Activated naive CD4-positive, alpha-beta T cell treated with anti-CD3 and anti-CD28 coated beads, Interleukin-2, amount 50 U/mL, for 72 hours (primary cell): ENCODE measurements at regions not wholly inside any gene's neighbourhood (a gene's known extent, or its start where the extent isn't known, plus 50 kb on each side); places are given as distances from the start of the nearest gene placed in this dataset.
"Not testable (repeated sequence)": the region's sequence is repeated elsewhere in the genome, so short reads cannot be mapped to it uniquely, and the experiment has no call there.

Experiments used
- ATAC-seq, 2 donors: fragments of 150-1000 bp; cut with Tn5 transposase; 2 replicates each; pipeline ENCODE4 v1.10.0; 2021; ENCODE audit warnings: mild to moderate bottlenecking in 2 of 2, moderate library complexity in 2 of 2
- DNase-seq, 2 donors: peaks; one replicate each; pipeline ENCODE4 v3.0.0; 2021 to 2022; ENCODE audit warnings: low spot score in 2 of 2
- H3K27ac Mint-ChIP-seq, 2 donors: one replicate each; pipeline ENCODE4 v1.8.0; 2022; ENCODE audit warnings: mild to moderate bottlenecking in 2 of 2, mixed read lengths in 2 of 2
- H3K36me3 Mint-ChIP-seq, 2 donors: one replicate each; pipeline ENCODE4 v1.8.0; 2022; ENCODE audit warnings: mixed read lengths in 2 of 2
- H3K9me3 Mint-ChIP-seq, 2 donors: one replicate each; pipeline ENCODE4 v1.8.0; 2022; ENCODE audit warnings: mixed read lengths in 2 of 2

DNA sequence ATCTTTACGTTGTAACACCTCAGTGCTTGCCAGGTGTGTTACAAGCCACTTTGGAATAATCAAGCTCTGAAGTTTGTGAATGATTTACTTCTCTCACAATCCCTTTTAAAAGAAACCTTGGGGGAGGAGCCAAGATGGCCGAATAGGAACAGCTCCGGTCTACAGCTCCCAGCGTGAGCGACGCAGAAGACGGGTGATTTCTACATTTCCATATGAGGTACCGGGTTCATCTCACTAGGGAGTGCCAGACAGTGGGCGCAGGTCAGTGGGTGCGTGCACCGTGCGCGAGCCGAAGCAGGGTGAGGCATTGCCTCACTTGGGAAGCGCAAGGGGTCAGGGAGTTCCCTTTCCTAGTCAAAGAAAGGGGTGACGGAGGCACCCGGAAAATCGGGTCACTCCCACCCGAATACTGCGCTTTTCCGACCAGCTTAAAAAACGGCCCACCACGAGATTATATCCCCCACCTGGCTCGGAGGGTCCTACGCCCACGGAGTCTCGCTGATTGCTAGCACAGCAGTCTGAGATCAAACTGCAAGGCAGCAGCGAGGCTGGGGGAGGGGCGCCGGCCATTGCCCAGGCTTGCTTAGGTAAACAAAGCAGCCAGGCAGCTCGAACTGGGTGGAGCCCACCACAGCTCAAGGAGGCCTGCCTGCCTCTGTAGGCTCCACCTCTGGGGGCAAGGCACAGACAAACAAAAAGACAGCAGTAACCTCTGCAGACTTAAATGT, 118.0 kb upstream of the BCL9 start:
- H3K27ac Mint-ChIP-seq, ATAC-seq, H3K36me3 Mint-ChIP-seq, DNase-seq, H3K9me3 Mint-ChIP-seq: not testable (repeated sequence)

DNA sequence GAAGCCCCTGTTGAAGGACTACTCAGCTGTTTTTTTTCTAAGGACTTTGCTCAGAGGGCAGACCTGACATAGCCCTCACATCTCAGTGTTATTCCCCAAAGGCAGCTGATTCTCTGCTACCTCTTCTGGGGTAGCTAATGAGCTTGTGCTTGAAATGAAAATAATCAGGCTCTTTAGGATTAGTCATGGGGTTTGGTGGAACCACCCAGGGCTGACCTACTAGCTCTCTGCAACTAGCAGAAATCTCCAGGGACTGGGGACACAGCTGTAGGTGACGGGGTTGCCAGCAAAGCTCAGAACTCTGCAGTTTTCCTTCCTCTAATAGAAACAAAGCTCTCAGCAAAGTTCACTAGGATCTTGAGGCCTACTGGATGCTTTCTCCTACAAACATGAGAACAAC, 106.4 kb upstream of the BCL9 start:
- ATAC-seq: no peak
- DNase-seq: no peak
- H3K9me3 Mint-ChIP-seq: no peaks in the 10 kb centered on the region

DNA sequence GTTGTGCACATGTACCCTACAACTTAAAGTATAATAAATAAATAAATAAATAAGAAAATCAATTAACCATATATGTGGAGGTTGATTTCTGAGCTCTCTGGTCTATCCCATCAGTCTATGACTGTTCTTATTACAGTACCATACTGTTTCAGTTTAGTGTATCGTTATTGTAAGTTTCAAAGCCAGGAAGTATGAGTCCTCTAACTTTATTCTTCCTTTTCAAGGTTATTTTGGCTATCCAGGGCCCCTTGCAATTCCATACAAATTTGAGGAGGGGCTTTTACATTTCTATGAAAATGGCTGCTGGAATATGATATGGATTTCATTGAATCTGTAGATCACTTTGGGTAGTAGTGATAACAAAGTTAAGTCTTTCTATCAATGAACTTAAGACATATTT, 96.9 kb upstream of the BCL9 start:
- Mint-ChIP-seq H3K9me3 (peaks cover 19 to 22% of the 10 kb centered on the region in 2 donors), H3K27ac (no peak overlapping the region), H3K36me3 (peaks cover 34 to 42% of the 10 kb centered on the region in 2 donors)
- no peak for DNase-seq
- ATAC-seq: no peak

More for the DNA sequence above, 106.4 kb upstream of the BCL9 start:
- no peak overlapping the region for H3K27ac Mint-ChIP-seq
- H3K36me3 Mint-ChIP-seq: no peaks in the 10 kb centered on the region

GRCh38 chr1:147451628-147452027, 89.7 kb upstream of the BCL9 start:
- peaks cover 8 to 9% of the 10 kb centered on the region in 2 donors for H3K9me3 Mint-ChIP-seq
- ATAC-seq (no peak), DNase-seq (no peak)

DNA sequence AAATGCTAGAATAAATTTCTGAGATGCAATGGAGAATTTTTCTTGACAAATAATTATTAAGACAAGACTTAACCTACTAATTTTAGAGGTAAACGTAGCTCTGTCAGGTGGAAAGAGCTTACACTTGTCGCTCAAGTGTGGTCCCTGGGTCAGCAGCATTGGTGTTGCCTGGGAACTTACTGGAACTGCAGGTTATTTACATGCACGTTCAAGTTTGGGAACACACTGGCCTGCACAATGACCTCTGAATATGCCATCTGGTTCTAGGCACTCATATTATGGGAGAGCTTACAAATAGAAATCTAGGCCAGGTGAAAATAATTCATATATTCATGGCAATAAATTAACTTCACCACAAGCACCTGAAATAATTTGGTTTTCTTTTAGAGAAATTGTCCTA, 88.5 kb upstream of the BCL9 start:
- no peaks in the 10 kb centered on the region for H3K9me3 Mint-ChIP-seq
- ATAC-seq (no peak), DNase-seq (no peak)
- H3K27ac Mint-ChIP-seq: no peak overlapping the region
- peaks cover 0 to 4% of the 10 kb centered on the region in 2 donors for H3K36me3 Mint-ChIP-seq

More at GRCh38 chr1:147451628-147452027, 89.7 kb upstream of the BCL9 start:
- no peak overlapping the region for H3K27ac Mint-ChIP-seq
- peaks cover 5 to 13% of the 10 kb centered on the region in 2 donors for H3K36me3 Mint-ChIP-seq

DNA sequence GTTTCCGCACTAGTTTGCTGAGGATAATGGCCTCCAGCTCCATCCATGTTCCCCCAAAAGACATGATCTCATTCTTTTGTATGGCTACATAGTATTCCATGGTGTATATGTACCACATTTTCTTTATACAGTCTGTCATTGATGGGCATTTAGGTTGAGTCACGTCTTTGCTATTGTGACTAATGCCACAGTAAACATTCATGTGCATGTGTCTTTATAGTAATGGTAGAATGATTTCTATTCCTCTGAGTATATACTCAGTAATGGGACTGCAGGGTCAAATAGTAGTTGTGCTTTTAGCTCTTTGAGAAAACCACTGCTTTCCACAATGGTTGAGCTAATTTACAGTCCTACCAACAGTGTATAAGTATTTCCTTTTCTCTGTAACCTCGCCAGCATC, 78.3 kb upstream of the BCL9 start:
- H3K27ac Mint-ChIP-seq: no peak overlapping the region
- peaks cover 22% of the 10 kb centered on the region in 2 donors for H3K9me3 Mint-ChIP-seq
- DNase-seq: no peak
- peaks cover 17 to 24% of the 10 kb centered on the region in 2 donors for H3K36me3 Mint-ChIP-seq
- ATAC-seq: no peak

DNA sequence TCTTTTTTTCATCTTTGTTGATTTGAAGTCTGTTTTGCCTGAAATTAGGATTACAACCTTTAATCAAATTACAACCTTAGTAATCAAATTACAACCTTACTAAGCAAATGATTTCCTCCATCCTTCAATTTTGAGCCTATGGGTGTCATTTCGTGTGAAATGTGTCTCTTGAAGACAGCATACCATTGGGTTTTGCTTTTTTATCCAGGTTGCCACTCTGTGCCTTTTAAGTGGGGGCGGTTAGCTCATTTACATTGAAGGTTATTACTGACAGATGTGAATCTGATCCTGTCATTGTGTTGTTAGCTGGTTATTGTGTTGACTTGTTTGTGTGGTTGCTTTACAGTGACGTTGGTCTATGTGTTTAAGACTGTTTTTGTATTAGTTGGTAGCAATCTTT, 74.8 kb upstream of the BCL9 start:
- Mint-ChIP-seq H3K27ac (no peak overlapping the region), H3K36me3 (peaks cover 18 to 27% of the 10 kb centered on the region in 2 donors), H3K9me3 (peaks cover 22% of the 10 kb centered on the region in 2 donors)
- ATAC-seq (no peak), DNase-seq (no peak)

- no peak overlapping the region for H3K27ac Mint-ChIP-seq
- peaks cover 18 to 27% of the 10 kb centered on the region in 2 donors for H3K36me3 Mint-ChIP-seq
- ATAC-seq: no peak
- peaks cover 22% of the 10 kb centered on the region in 2 donors for H3K9me3 Mint-ChIP-seq
- no peak for DNase-seq
Measured at GRCh38 chr1:147470079-147470478, 71.2 kb upstream of the BCL9 start.

DNA sequence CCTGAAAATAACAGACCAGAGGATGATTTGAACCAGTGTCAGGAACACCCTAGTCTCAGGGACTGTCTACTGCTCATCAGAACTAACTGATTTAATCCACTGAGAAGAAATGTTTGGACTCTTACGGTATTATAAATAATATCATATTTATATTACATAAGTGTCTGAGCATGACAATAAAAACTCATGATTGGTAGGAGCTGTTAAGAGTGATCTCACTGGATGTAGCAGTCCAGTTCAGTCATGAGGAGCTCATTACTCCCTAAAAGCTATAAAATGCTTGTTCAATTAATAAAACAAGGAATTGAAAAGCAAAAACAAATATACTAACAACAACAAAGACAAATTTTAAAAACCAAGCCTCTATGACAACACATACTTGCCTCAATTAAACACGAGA, 68.8 kb upstream of the BCL9 start:
- DNase-seq (no peak), ATAC-seq (no peak)
- Mint-ChIP-seq H3K27ac (no peak overlapping the region), H3K9me3 (peaks cover 4% of the 10 kb centered on the region in 2 donors), H3K36me3 (peaks cover 6 to 8% of the 10 kb centered on the region in 2 donors)

DNA sequence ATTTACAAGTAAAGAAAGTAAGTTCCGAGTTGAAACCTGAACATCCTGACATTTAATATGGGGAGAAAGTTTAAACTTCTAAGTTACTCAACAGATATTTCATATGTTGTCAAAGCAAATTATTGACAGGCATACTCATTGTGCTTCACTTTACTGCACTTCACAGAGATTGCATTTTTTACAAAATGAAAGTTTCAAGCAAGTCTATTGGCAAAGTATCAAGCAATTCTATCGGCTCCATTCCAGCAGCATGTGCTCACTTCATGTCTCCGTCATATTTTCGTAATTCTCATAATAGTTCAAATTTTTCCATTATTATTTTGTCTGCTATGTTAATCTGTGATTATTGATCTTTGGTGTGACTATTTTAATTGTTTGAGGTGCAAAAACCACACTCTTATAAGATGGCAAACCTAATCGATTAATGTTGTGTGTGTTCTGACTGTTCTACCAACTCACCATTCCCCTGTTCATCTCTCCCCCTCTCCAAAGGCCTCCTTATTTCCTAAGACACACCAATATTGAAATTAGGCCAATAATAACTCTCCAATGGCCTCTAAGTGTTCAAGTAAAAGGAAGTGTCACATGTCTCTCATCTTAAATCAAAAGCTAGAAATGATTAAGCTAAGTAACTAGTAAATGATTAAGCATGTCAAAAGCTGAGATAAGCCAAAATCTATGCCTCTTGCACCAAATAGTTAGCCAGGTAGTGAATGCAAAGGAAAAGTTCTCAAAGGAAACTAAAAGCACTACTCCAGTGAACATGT, 68.2 kb upstream of the BCL9 start:
- Mint-ChIP-seq H3K9me3 (no peaks in the 10 kb centered on the region), H3K27ac (no peak overlapping the region), H3K36me3 (peaks cover 0 to 2% of the 10 kb centered on the region in 2 donors)
- no peak for DNase-seq
- ATAC-seq: no peak

GRCh38 chr1:147473733-147474049, 67.6 kb upstream of the BCL9 start:
- DNase-seq: no peak
- H3K36me3 Mint-ChIP-seq: no peaks in the 10 kb centered on the region
- no peak for ATAC-seq

GRCh38 chr1:147475488-147475887, 65.8 kb upstream of the BCL9 start:
- ATAC-seq (no peak), DNase-seq (no peak)
- Mint-ChIP-seq H3K27ac (no peak overlapping the region), H3K36me3 (no peaks in the 10 kb centered on the region), H3K9me3 (no peaks in the 10 kb centered on the region)

More at GRCh38 chr1:147473733-147474049, 67.6 kb upstream of the BCL9 start:
- no peak overlapping the region for H3K27ac Mint-ChIP-seq
- H3K9me3 Mint-ChIP-seq: no peaks in the 10 kb centered on the region

GRCh38 chr1:147478521-147478920, 62.8 kb upstream of the BCL9 start:
- H3K27ac Mint-ChIP-seq: no peak overlapping the region
- no peaks in the 10 kb centered on the region for H3K9me3 Mint-ChIP-seq
- H3K36me3 Mint-ChIP-seq: no peaks in the 10 kb centered on the region
- DNase-seq (no peak), ATAC-seq (no peak)

GRCh38 chr1:147479864-147480564, 61.3 kb upstream of the BCL9 start:
- Mint-ChIP-seq H3K36me3 (no peaks in the 10 kb centered on the region), H3K9me3 (no peaks in the 10 kb centered on the region), H3K27ac (no peak overlapping the region)
- ATAC-seq: no peak
- no peak for DNase-seq

- H3K27ac Mint-ChIP-seq: no peak overlapping the region
- H3K9me3 Mint-ChIP-seq: no peaks in the 10 kb centered on the region
- ATAC-seq (no peak), DNase-seq (no peak)
- no peaks in the 10 kb centered on the region for H3K36me3 Mint-ChIP-seq
Measured at GRCh38 chr1:147480565-147480935, 60.8 kb upstream of the BCL9 start.

DNA sequence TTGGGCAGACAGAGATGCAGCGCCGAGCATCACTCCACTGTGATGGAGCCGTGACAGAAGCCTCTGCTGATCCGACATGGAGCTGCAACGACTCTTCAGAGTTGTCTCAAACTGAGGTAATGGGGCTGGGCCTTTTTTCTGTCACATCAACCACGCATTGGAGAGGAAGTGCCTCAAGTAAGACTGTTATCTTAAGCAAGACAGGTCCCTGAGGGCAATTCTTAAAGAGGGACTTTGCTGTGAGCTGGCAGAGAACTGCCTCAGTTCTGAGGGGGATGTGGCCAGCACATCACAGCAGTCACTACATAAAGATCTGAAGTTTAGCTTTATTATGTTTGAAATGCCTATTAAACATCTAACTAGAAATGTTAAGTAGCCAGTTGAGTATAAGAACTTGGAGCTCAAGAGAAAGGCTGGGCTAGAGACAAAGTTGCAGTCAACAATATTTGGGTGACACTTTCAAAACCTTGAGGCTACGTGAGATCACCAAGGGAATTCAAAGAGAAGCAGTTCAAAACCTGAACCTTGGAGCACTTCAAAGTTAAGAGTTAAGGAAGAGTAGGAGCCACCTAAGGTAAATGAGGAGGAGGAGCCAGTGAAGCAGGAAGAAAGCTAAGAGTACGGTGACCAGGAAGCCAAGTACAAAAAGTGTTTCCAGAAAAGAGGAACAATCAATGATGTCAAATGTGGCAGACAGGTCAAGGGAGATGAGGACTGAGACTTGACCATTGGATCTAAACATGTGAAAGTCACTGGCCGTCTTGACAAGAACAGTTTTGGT, 54.2 kb upstream of the BCL9 start:
- no peaks in the 10 kb centered on the region for H3K36me3 Mint-ChIP-seq
- H3K27ac Mint-ChIP-seq: no peak overlapping the region
- H3K9me3 Mint-ChIP-seq: no peaks in the 10 kb centered on the region
- ATAC-seq (no peak), DNase-seq (no peak)

- no peaks in the 10 kb centered on the region for H3K36me3 Mint-ChIP-seq
- no peak overlapping the region for H3K27ac Mint-ChIP-seq
- no peak for DNase-seq
- no peak for ATAC-seq
- no peaks in the 10 kb centered on the region for H3K9me3 Mint-ChIP-seq
Measured at GRCh38 chr1:147491098-147491497, 50.2 kb upstream of the BCL9 start.
